ENCODE measurements at regions not wholly inside any gene's neighbourhood (a gene's known extent, or its start where the extent isn't known, plus 50 kb on each side); places are given as distances from the start of the nearest gene placed in this dataset.

DNA sequence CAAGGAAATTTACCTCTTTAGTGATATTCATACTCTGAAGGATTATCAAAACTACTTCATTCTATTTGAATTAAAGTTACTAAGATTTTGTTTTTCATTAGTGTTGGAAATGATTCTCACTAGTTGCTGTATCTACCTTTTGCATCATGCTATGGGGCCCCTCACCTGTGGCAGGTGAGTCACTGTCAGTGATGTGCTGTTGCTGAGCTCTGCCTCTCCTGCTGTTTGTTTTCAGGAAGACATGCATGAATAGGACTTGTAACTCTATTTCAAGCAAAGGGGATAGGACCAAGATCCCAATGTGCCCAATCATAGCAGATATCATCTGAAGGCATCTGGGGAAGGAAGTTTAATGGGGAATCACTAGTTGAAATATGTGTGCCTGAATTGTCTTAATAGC is 57.4 kb upstream of the AGR3 start:
- Histone ChIP-seq H4K91ac (ENCODE audit: insufficient read length, low read depth, low read length) (no peak overlapping the region), H4K5ac (ENCODE audit: insufficient read length, low read depth, low read length) (no peak overlapping the region), H3K23ac (ENCODE audit: insufficient read length, low read depth, low read length) (no peak overlapping the region), H3K56ac (ENCODE audit: insufficient read length, low read depth, low read length) (no peak overlapping the region), H3K4ac (ENCODE audit: low read depth, low read length) (no peak overlapping the region), H4K20me1 (ENCODE audit: control insufficient read depth, insufficient read depth, insufficient read length) (no peaks in the 10 kb centered on the region), H2BK12ac (ENCODE audit: insufficient read length, low read depth, low read length) (no peak overlapping the region), H3K23me2 (ENCODE audit: insufficient read length, low read depth, low read length, poor library complexity, severe bottlenecking) (no peaks in the 10 kb centered on the region), H2BK20ac (ENCODE audit: low read depth, low read length, poor library complexity, severe bottlenecking) (no peak overlapping the region), H2BK5ac (ENCODE audit: insufficient read length, low read length) (no peak overlapping the region), H3K18ac (ENCODE audit: insufficient read length, low read depth, low read length) (no peak overlapping the region), H3K4me2 (ENCODE audit: insufficient read depth, insufficient read length, low read length) (no peak overlapping the region), H3K9me3 (ENCODE audit: control insufficient read depth, low read depth, low read length) (peaks cover 6% of the 10 kb centered on the region), H2AFZ (ENCODE audit: low read length) (no peak overlapping the region), H3K79me1 (ENCODE audit: insufficient read depth, low read depth, low read length, poor library complexity, severe bottlenecking) (no peaks in the 10 kb centered on the region), H3K27ac (ENCODE audit: insufficient read length, low read depth, low read length) (no peak overlapping the region), H3K9ac (ENCODE audit: extremely low read depth, insufficient read length, low read length) (no peak overlapping the region), H2BK120ac (ENCODE audit: low read depth, low read length, poor library complexity, severe bottlenecking) (no peak overlapping the region), H3K79me2 (ENCODE audit: insufficient read depth, low read length) (no peaks in the 10 kb centered on the region), H4K8ac (replicated peaks; ENCODE audit: insufficient read length, low read depth, low read length) (no peak overlapping the region), H3K27me3 (ENCODE audit: insufficient read depth, low read length) (no peaks in the 10 kb centered on the region), H2AK5ac (ENCODE audit: insufficient read length, low read length) (no peak overlapping the region), H3K4me1 (ENCODE audit: insufficient read depth, low read length) (no peaks in the 10 kb centered on the region), H2BK15ac (ENCODE audit: low read depth, low read length) (no peak overlapping the region), H3T11ph (ENCODE audit: low read length) (no peak overlapping the region), H3K14ac (ENCODE audit: insufficient read depth, low read length) (no peak overlapping the region)
- H3K9me3 Mint-ChIP-seq = peaks cover 19 to 23% of the 10 kb centered on the region in 2 experiments
- no peak for TF ChIP-seq CTCF (conservative IDR thresholded peaks at IDR 0.05)
- peaks cover 6 to 22% (median 9%) of the 10 kb centered on the region in 3 experiments; a peak in 6 of 7 replicates for H3K36me3 Mint-ChIP-seq (ENCODE audit: insufficient read depth in 1 of 3, low read depth in 3 of 3)
- no peak overlapping the region; a peak in 1 of 7 replicates for H3K27ac Mint-ChIP-seq
- H3K4me3 Mint-ChIP-seq = no peak overlapping the region
- H3K4me1 Mint-ChIP-seq = 0 out of 4 replicates have a peak, but pooled peaks cover 2 to 3% of the 10 kb centered on the region in 2 experiments
- no peak for DNase-seq
- no peaks in the 10 kb centered on the region for H3K27me3 Mint-ChIP-seq (ENCODE audit: low read depth)
